ENCODE measurements at regions not wholly inside any gene's neighbourhood (a gene's known extent, or its start where the extent isn't known, plus 50 kb on each side); places are given as distances from the start of the nearest gene placed in this dataset.
"Not testable (repeated sequence)": the region's sequence is repeated elsewhere in the genome, so short reads cannot be mapped to it uniquely, and the experiment has no call there.

DNA sequence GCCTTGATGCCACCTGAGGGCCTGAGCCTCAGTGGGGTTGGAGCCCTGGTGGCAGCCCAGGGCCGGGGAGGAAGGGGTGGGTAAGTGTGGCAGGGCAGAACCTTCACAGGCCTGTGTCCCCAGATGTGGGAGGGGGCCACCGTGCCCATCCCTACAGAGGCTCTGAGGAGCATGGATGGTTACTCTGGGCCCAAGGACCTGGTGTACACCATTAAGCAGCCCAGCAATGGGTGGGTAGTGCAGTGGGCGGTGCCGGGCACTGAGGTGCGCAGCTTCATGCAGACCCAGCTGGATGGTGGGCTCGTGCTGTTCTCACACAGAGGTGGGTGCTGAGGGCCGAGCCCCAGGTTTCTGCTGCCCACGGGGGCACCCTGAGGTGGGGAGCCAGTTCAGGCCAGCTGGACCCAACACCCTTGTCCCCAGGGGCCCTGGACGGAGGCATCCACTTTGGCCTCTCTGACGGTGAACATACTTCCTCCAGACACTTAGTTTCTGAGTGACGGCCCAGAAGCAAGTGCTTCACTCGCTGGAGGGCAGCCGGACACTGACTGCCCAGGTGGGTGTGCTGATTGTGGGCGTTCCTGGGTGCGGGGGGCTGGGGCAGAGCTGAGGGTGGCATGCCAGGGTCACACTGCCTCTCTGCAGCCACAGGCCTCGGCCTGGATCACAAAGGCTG, 179.1 kb upstream of the AKAP13 start:
- TF ChIP-seq, protein P1, sequence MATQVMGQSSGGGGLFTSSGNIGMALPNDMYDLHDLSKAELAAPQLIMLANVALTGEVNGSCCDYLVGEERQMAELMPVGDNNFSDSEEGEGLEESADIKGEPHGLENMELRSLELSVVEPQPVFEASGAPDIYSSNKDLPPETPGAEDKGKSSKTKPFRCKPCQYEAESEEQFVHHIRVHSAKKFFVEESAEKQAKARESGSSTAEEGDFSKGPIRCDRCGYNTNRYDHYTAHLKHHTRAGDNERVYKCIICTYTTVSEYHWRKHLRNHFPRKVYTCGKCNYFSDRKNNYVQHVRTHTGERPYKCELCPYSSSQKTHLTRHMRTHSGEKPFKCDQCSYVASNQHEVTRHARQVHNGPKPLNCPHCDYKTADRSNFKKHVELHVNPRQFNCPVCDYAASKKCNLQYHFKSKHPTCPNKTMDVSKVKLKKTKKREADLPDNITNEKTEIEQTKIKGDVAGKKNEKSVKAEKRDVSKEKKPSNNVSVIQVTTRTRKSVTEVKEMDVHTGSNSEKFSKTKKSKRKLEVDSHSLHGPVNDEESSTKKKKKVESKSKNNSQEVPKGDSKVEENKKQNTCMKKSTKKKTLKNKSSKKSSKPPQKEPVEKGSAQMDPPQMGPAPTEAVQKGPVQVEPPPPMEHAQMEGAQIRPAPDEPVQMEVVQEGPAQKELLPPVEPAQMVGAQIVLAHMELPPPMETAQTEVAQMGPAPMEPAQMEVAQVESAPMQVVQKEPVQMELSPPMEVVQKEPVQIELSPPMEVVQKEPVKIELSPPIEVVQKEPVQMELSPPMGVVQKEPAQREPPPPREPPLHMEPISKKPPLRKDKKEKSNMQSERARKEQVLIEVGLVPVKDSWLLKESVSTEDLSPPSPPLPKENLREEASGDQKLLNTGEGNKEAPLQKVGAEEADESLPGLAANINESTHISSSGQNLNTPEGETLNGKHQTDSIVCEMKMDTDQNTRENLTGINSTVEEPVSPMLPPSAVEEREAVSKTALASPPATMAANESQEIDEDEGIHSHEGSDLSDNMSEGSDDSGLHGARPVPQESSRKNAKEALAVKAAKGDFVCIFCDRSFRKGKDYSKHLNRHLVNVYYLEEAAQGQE (IDR thresholded peaks at IDR 0.05) = not testable (repeated sequence)
- TF ChIP-seq POLR2A (IDR thresholded peaks at IDR 0.05; ENCODE audit: low read length); ZSCAN20 (CRISPR knock-in tag; IDR thresholded peaks at IDR 0.05); CHD2 (IDR thresholded peaks at IDR 0.05; ENCODE audit: low read length, partially characterized antibody); MYC (IDR thresholded peaks at IDR 0.05; ENCODE audit: borderline replicate concordance, low read length); HEYL (CRISPR knock-in tag; IDR thresholded peaks at IDR 0.05); SMC3 (IDR thresholded peaks at IDR 0.05): not testable (repeated sequence)
- TF ChIP-seq, protein P2, sequence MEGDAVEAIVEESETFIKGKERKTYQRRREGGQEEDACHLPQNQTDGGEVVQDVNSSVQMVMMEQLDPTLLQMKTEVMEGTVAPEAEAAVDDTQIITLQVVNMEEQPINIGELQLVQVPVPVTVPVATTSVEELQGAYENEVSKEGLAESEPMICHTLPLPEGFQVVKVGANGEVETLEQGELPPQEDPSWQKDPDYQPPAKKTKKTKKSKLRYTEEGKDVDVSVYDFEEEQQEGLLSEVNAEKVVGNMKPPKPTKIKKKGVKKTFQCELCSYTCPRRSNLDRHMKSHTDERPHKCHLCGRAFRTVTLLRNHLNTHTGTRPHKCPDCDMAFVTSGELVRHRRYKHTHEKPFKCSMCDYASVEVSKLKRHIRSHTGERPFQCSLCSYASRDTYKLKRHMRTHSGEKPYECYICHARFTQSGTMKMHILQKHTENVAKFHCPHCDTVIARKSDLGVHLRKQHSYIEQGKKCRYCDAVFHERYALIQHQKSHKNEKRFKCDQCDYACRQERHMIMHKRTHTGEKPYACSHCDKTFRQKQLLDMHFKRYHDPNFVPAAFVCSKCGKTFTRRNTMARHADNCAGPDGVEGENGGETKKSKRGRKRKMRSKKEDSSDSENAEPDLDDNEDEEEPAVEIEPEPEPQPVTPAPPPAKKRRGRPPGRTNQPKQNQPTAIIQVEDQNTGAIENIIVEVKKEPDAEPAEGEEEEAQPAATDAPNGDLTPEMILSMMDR (IDR thresholded peaks at IDR 0.05) = not testable (repeated sequence)
- TF ChIP-seq, protein P3, sequence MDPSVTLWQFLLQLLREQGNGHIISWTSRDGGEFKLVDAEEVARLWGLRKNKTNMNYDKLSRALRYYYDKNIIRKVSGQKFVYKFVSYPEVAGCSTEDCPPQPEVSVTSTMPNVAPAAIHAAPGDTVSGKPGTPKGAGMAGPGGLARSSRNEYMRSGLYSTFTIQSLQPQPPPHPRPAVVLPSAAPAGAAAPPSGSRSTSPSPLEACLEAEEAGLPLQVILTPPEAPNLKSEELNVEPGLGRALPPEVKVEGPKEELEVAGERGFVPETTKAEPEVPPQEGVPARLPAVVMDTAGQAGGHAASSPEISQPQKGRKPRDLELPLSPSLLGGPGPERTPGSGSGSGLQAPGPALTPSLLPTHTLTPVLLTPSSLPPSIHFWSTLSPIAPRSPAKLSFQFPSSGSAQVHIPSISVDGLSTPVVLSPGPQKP (IDR thresholded peaks at IDR 0.05; ENCODE audit: low read depth, low read length) = not testable (repeated sequence)

Data from A549 (cell line).